Panc1 (cell line): ENCODE measurements at regions not wholly inside any gene's neighbourhood (a gene's known extent, or its start where the extent isn't known, plus 50 kb on each side); places are given as distances from the start of the nearest gene placed in this dataset.

Experiments
- ATAC-seq: fragments of 200-7000 bp; cut with Tn5 transposase; 2 replicates; pipeline ENCODE4 v1.9.1; 2020; ENCODE audit warnings: mild to moderate bottlenecking, moderate library complexity
- BruUV-seq: library from RNA; stranded (reverse); fragments of 400-500 nt; replicated peaks from 2 replicates; lab custom pipeline; 2021; lab: Mats Ljungman, UMichigan
- CTCF ChIA-PET: fragments of 300-600 bp; sonication (Branson Sonifier 250); formaldehyde crosslinking; loops from one replicate; lab custom pipeline; 2022; ENCODE audit warnings: antibody characterized with exemption; lab: Charles Lee
- POLR2A ChIA-PET: fragments of 300-600 bp; sonication (Branson Sonifier 250); formaldehyde crosslinking; loops from one replicate; lab custom pipeline; 2022; ENCODE audit warnings: antibody characterized with exemption; lab: Charles Lee
- DNase-seq: peaks from one replicate; pipeline ENCODE4 v3.0.0-alpha.2; 2010; ENCODE audit warnings: low read depth, low spot score
- H3K27ac ChIP-seq: 2 replicates; pipeline ENCODE4 v1.5.1; 2011; ENCODE audit warnings: mild to moderate bottlenecking, low read length, inconsistent platforms
- H3K27me3 ChIP-seq: fragments of 200-500 bp; sonication (Bioruptor generic); 2 replicates; pipeline ENCODE4 v1.6.0; 2014; ENCODE audit warnings: low read length, inconsistent platforms; ENCODE audit not compliant: control insufficient read depth, insufficient read depth
- H3K36me3 ChIP-seq: fragments of 200-500 bp; sonication (Bioruptor generic); 2 replicates; pipeline ENCODE4 v1.5.1; 2014; ENCODE audit warnings: inconsistent platforms, mild to moderate bottlenecking, low read length, moderate library complexity; ENCODE audit not compliant: control insufficient read depth, insufficient read depth
- H3K4me1 ChIP-seq: 2 replicates; pipeline ENCODE4 v1.5.1; 2011; ENCODE audit warnings: inconsistent platforms, mild to moderate bottlenecking, low read length, moderate library complexity; ENCODE audit not compliant: control insufficient read depth, insufficient read depth
- H3K4me3 ChIP-seq, 2 experiments: 2 replicates each; pipeline ENCODE4 v1.5.1; 2011 to 2012; ENCODE audit warnings: low read depth in 2 of 2, low read length in 2 of 2, mild to moderate bottlenecking in 2 of 2, inconsistent platforms in 1 of 2, moderate library complexity in 1 of 2
- H3K9me3 ChIP-seq: fragments of 200-500 bp; sonication (Bioruptor generic); 2 replicates; pipeline ENCODE4 v1.5.1; 2014; ENCODE audit warnings: low read depth, mild to moderate bottlenecking, inconsistent platforms, low read length, moderate library complexity; ENCODE audit not compliant: control insufficient read depth, insufficient read depth
- CTCF ChIP-seq: fragments of 450-650 bp; IDR thresholded peaks from 2 replicates; pipeline ENCODE4 v1.5.1; 2017; ENCODE audit warnings: mild to moderate bottlenecking
- POLR2AphosphoS5 ChIP-seq: IDR thresholded peaks from 2 replicates; pipeline ENCODE4 v1.6.1; 2012; ENCODE audit warnings: mild to moderate bottlenecking, low read depth, low read length, moderate library complexity
- REST ChIP-seq, 2 experiments: IDR thresholded peaks; 2 replicates each; pipeline ENCODE4 v1.6.1; 2011 to 2012; ENCODE audit warnings: low read depth in 2 of 2, control low read depth in 1 of 2, low read length in 1 of 2, mild to moderate bottlenecking in 1 of 2, moderate library complexity in 1 of 2; ENCODE audit not compliant: insufficient read depth in 1 of 2
- SIN3A ChIP-seq: IDR thresholded peaks from 2 replicates; pipeline ENCODE4 v1.6.1; 2012; ENCODE audit warnings: low read depth, mild to moderate bottlenecking, low read length, moderate library complexity, borderline replicate concordance; ENCODE audit not compliant: insufficient read depth
- TCF7L2 ChIP-seq: IDR thresholded peaks from 2 replicates; pipeline ENCODE4 v1.6.1; 2011; ENCODE audit warnings: mild to moderate bottlenecking, low read depth, low read length, inconsistent platforms
- in situ Hi-C: cut with HindIII; loops from 2 replicates; pipeline ENCODE4 v1.10.0; 2016; ENCODE audit warnings: low sequenced_read_pairs, low pct_unique_long_range_greater_than_20kb
- intact Hi-C: fragments of 100-400 bp; cut with micrococcal nuclease; formaldehyde crosslinking; loops from one replicate; pipeline ENCODE4 v1.10.0; 2022; ENCODE audit not compliant: unreplicated experiment

GRCh38 chr2:37582481-37583220 lies 88.8 kb downstream of the CDC42EP3 start:
- ChIA-PET CTCF (no interaction called here), POLR2A (no interaction called here)
- Histone ChIP-seq H3K9me3 (peaks cover 3% of the 10 kb centered on the region; the same call in 1 of the 2 replicates), H3K27ac (no peak overlapping the region), H3K4me3 (no peak overlapping the region), H3K36me3 (no peaks in the 10 kb centered on the region), H3K27me3 (no peaks in the 10 kb centered on the region), H3K4me1 (0 out of 2 replicates have a peak, but pooled peaks cover 2% of the 10 kb centered on the region)
- ATAC-seq = no peak
- TF ChIP-seq SIN3A (no peak), REST (IDR thresholded peaks at IDR 0.05; ENCODE audit: insufficient read depth in 1 of 2, low read depth in 2 of 2, low read length in 1 of 2) (no peak), POLR2AphosphoS5 (no peak)
- no peak for DNase-seq
- in situ Hi-C loops (no loop called here), intact Hi-C loops (no loop called here)
- BruUV-seq = no TSS peak

- no peak for TF ChIP-seq SIN3A
- no peak for TF ChIP-seq CTCF
- no peak for TF ChIP-seq REST (IDR thresholded peaks at IDR 0.05; ENCODE audit: insufficient read depth in 1 of 2, low read depth in 2 of 2, low read length in 1 of 2)
- no peak for TF ChIP-seq POLR2AphosphoS5
- no peak for TF ChIP-seq TCF7L2
- Histone ChIP-seq H3K9me3 (peaks cover 3% of the 10 kb centered on the region; the same call in 1 of the 2 replicates), H3K27me3 (no peaks in the 10 kb centered on the region), H3K36me3 (no peaks in the 10 kb centered on the region), H3K4me1 (0 out of 2 replicates have a peak, but pooled peaks cover 2% of the 10 kb centered on the region), H3K4me3 (no peak overlapping the region), H3K27ac (no peak overlapping the region)
- POLR2A ChIA-PET = no interaction called here
- in situ Hi-C loops = no loop called here
- ATAC-seq = no peak
- no peak for DNase-seq
- BruUV-seq = no TSS peak
- CTCF ChIA-PET = no interaction called here
- intact Hi-C loops = no loop called here
Measured at GRCh38 chr2:37583402-37583801, 88.0 kb downstream of the CDC42EP3 start.
